ENCODE measurements at regions not wholly inside any gene's neighbourhood (a gene's known extent, or its start where the extent isn't known, plus 50 kb on each side); places are given as distances from the start of the nearest gene placed in this dataset.

DNA sequence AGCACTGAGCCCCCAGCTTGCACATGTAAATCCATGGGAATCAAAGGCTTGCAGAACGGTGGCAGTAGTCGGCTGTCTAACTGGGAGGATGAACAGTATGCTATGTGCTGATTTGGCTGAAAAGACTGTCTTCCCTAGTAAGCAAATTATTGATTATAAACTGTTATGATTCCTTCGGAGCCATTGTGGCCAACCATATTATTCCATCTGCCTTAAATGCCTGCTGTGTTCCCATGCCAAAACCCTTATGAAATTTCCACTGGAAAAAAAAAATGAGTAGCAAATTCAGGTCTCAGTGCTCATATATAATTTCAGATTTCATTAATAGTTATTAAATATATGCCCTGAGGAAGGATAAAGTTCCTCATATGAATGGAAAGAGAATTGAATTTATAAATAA, 132.7 kb upstream of the MID1 start:
- ATAC-seq (ENCODE audit: insufficient number of reproducible peaks, low FRiP score, low read depth) (no peak), DNase-seq (ENCODE audit: low spot score) (no peak)
- Histone ChIP-seq H3K4me3 (no peak overlapping the region), H3K9me3 (no peaks in the 10 kb centered on the region), H3K27ac (no peak overlapping the region), H3K36me3 (no peaks in the 10 kb centered on the region), H3K4me1 (ENCODE audit: control insufficient read depth in 1 of 2, low read depth in 2 of 2) (peaks cover 0 to 15% of the 10 kb centered on the region in 2 donors), H3K27me3 (replicated peaks; ENCODE audit: insufficient read depth) (no peaks in the 10 kb centered on the region)
- no peak for TF ChIP-seq CTCF (IDR thresholded peaks at IDR 0.05)

GRCh38 chrX:10754445-10754844, 134.1 kb upstream of the MID1 start:
- H3K27ac ChIP-seq, result peak overlapping the region; percentile 44 to 50

GRCh38 chrX:10755439-10756334, 135.3 kb upstream of the MID1 start:
- peaks cover 0 to 15% of the 10 kb centered on the region in 2 donors for H3K4me1 ChIP-seq (ENCODE audit: control insufficient read depth in 1 of 2, low read depth in 2 of 2)
- H3K9me3 ChIP-seq, result no peaks in the 10 kb centered on the region
- peak overlapping the region; percentile 52 for H3K4me3 ChIP-seq
- peak overlapping the region; percentile 44 to 50 for H3K27ac ChIP-seq
- TF ChIP-seq CTCF (IDR thresholded peaks at IDR 0.05), result no peak
- H3K36me3 ChIP-seq, result no peaks in the 10 kb centered on the region
- no peaks in the 10 kb centered on the region for H3K27me3 ChIP-seq (replicated peaks; ENCODE audit: insufficient read depth)
- no peak for DNase-seq (ENCODE audit: low spot score)
- ATAC-seq (ENCODE audit: insufficient number of reproducible peaks, low FRiP score, low read depth), result no peak

More at GRCh38 chrX:10754445-10754844, 134.1 kb upstream of the MID1 start:
- Histone ChIP-seq H3K4me1 (ENCODE audit: control insufficient read depth in 1 of 2, low read depth in 2 of 2) (peaks cover 0 to 15% of the 10 kb centered on the region in 2 donors), H3K9me3 (no peaks in the 10 kb centered on the region), H3K27me3 (replicated peaks; ENCODE audit: insufficient read depth) (no peaks in the 10 kb centered on the region), H3K4me3 (no peak overlapping the region), H3K36me3 (no peaks in the 10 kb centered on the region)
- DNase-seq (ENCODE audit: low spot score) (no peak), ATAC-seq (ENCODE audit: insufficient number of reproducible peaks, low FRiP score, low read depth) (no peak)
- no peak for TF ChIP-seq CTCF (IDR thresholded peaks at IDR 0.05)

GRCh38 chrX:10756441-10756840, 136.1 kb upstream of the MID1 start:
- Histone ChIP-seq H3K4me1 (ENCODE audit: control insufficient read depth in 1 of 2, low read depth in 2 of 2) (peaks cover 0 to 15% of the 10 kb centered on the region in 2 donors), H3K36me3 (no peaks in the 10 kb centered on the region), H3K27me3 (replicated peaks; ENCODE audit: insufficient read depth) (no peaks in the 10 kb centered on the region), H3K27ac (peak overlapping the region in 1 of 2 donors; percentile 44), H3K4me3 (no peak overlapping the region), H3K9me3 (no peaks in the 10 kb centered on the region)
- ATAC-seq (ENCODE audit: insufficient number of reproducible peaks, low FRiP score, low read depth) (no peak), DNase-seq (ENCODE audit: low spot score) (no peak)
- TF ChIP-seq CTCF (IDR thresholded peaks at IDR 0.05), result no peak

DNA sequence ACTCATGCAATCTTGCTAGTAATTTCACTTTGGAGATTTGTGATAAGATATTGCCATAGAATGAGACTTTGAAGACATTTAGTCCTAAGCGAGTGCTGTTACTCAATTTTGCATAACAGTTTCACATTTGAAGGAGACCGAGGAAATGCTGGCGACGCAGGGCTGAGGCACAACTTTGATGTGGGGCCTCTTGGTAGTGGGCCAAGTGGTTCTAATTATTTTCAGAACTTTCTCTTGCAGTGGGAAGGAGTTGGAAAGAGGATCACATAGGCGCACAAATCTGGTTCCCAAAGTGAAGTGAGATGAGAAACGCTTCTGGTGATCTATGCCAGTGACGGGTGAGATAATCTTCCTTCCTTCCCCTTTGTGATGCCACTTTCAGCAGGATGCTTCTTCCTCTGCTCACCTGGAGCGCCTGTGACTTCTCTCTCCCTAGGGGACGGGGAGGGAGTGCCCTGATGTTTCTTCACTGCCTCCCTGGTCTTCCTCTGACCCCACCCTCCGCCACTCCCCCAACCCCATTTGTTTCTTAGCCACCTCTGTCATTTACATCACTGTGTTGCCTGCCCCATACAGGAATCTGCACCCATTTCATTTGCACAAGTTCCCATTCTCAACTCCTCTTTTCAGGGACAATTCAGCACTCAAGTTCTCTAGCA, 138.9 kb upstream of the MID1 start:
- Histone ChIP-seq H3K4me1 (ENCODE audit: control insufficient read depth in 1 of 2, low read depth in 2 of 2) (peaks cover 0 to 9% of the 10 kb centered on the region in 2 donors), H3K9me3 (no peaks in the 10 kb centered on the region), H3K27me3 (replicated peaks; ENCODE audit: insufficient read depth) (no peaks in the 10 kb centered on the region), H3K4me3 (peak overlapping the region; percentile 37), H3K27ac (no peak overlapping the region), H3K36me3 (no peaks in the 10 kb centered on the region)
- ATAC-seq (ENCODE audit: insufficient number of reproducible peaks, low FRiP score, low read depth) (no peak), DNase-seq (ENCODE audit: low spot score) (no peak)
- TF ChIP-seq CTCF (IDR thresholded peaks at IDR 0.05), result no peak
